IMR-90 (cell line): ENCODE measurements at regions not wholly inside any gene's neighbourhood (a gene's known extent, or its start where the extent isn't known, plus 50 kb on each side); places are given as distances from the start of the nearest gene placed in this dataset.

Experiments used
- BHLHE40 ChIP-seq: fragments of 150-350 bp; IDR thresholded peaks from 2 replicates; pipeline ENCODE4 v1.6.1; 2016; ENCODE audit warnings: mild to moderate bottlenecking, low read depth, low read length
- CEBPB ChIP-seq: IDR thresholded peaks from 2 replicates; pipeline ENCODE4 v1.6.1; 2012; ENCODE audit warnings: low read depth, low read length, improper control_type of control experiment
- CHD1 ChIP-seq: IDR thresholded peaks from 2 replicates; pipeline ENCODE4 v1.6.1; 2012; ENCODE audit warnings: low read depth, low read length, improper control_type of control experiment
- MAFK ChIP-seq: IDR thresholded peaks from 2 replicates; pipeline ENCODE4 v1.6.1; 2012; ENCODE audit warnings: low read depth, low read length, improper control_type of control experiment
- MAZ ChIP-seq: IDR thresholded peaks from 2 replicates; pipeline ENCODE4 v1.6.1; 2012; ENCODE audit warnings: low read depth, mild to moderate bottlenecking, low read length, improper control_type of control experiment, moderate library complexity, borderline replicate concordance
- MXI1 ChIP-seq: IDR thresholded peaks from 2 replicates; pipeline ENCODE4 v1.6.1; 2012; ENCODE audit warnings: low read depth, mild to moderate bottlenecking, low read length, moderate library complexity, borderline replicate concordance
- POLR2A ChIP-seq: IDR thresholded peaks from 2 replicates; pipeline ENCODE4 v1.6.1; 2012; ENCODE audit warnings: mild to moderate bottlenecking, low read depth, low read length
- RAD21 ChIP-seq: IDR thresholded peaks from 2 replicates; pipeline ENCODE4 v1.6.1; 2012; ENCODE audit warnings: low read length, improper control_type of control experiment
- RCOR1 ChIP-seq: IDR thresholded peaks from 2 replicates; pipeline ENCODE4 v1.6.1; 2012; ENCODE audit warnings: mild to moderate bottlenecking, low read length, improper control_type of control experiment; ENCODE audit not compliant: insufficient replicate concordance
- SMC3 ChIP-seq: fragments of 150-350 bp; IDR thresholded peaks from 2 replicates; pipeline ENCODE4 v1.6.1; 2016; ENCODE audit warnings: low read depth, mild to moderate bottlenecking, antibody characterized with exemption, low read length, moderate library complexity
- TF ChIP-seq, protein P1 (sequence below): conservative IDR thresholded peaks from 2 replicates; pipeline ENCODE4 v1.5.1; 2012; ENCODE audit warnings: mild to moderate bottlenecking, low read depth, low read length, improper control_type of control experiment
- TF ChIP-seq, protein P2 (sequence below): fragments of 150-350 bp; IDR thresholded peaks from 2 replicates; pipeline ENCODE4 v1.6.1; 2017; ENCODE audit warnings: mild to moderate bottlenecking, antibody characterized with exemption, low read length, low read depth

DNA sequence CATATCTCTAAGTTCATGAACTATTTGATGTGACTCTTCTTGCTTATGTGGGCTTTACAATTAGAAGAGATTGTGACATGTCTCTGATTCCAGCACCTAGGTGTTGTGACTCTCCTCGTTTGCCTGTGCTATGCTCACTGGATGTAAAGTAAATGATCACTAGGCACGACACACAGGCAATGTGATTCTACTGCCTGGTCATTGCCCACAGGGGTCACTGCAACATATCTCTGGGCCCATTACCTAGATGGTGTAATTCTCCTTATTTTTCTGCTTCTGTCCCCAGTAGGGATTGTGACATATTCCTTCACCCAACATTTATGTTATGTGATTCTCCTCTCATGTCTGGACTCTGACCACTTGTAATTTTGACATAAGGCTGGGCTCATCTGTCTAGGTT lies 65.8 kb upstream of the ZNF91 start:
- TF ChIP-seq, protein P1, sequence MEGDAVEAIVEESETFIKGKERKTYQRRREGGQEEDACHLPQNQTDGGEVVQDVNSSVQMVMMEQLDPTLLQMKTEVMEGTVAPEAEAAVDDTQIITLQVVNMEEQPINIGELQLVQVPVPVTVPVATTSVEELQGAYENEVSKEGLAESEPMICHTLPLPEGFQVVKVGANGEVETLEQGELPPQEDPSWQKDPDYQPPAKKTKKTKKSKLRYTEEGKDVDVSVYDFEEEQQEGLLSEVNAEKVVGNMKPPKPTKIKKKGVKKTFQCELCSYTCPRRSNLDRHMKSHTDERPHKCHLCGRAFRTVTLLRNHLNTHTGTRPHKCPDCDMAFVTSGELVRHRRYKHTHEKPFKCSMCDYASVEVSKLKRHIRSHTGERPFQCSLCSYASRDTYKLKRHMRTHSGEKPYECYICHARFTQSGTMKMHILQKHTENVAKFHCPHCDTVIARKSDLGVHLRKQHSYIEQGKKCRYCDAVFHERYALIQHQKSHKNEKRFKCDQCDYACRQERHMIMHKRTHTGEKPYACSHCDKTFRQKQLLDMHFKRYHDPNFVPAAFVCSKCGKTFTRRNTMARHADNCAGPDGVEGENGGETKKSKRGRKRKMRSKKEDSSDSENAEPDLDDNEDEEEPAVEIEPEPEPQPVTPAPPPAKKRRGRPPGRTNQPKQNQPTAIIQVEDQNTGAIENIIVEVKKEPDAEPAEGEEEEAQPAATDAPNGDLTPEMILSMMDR, result no peak
- no peak for TF ChIP-seq POLR2A
- no peak for TF ChIP-seq CHD1
- no peak for TF ChIP-seq RAD21
- no peak for TF ChIP-seq SMC3
- TF ChIP-seq CEBPB, result no peak
- TF ChIP-seq, protein P2, sequence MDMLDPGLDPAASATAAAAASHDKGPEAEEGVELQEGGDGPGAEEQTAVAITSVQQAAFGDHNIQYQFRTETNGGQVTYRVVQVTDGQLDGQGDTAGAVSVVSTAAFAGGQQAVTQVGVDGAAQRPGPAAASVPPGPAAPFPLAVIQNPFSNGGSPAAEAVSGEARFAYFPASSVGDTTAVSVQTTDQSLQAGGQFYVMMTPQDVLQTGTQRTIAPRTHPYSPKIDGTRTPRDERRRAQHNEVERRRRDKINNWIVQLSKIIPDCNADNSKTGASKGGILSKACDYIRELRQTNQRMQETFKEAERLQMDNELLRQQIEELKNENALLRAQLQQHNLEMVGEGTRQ, result no peak
- TF ChIP-seq BHLHE40, result no peak
- no peak for TF ChIP-seq MAFK
- TF ChIP-seq MAZ, result no peak
- no peak for TF ChIP-seq MXI1
- TF ChIP-seq RCOR1, result no peak
